H1 (cell line): ENCODE measurements at regions not wholly inside any gene's neighbourhood (a gene's known extent, or its start where the extent isn't known, plus 50 kb on each side); places are given as distances from the start of the nearest gene placed in this dataset.

Experiments
- CHD1 ChIP-seq: IDR thresholded peaks from 2 replicates; pipeline ENCODE4 v1.6.1; 2012; ENCODE audit warnings: low read depth, low read length, improper control_type of control experiment
- CHD7 ChIP-seq: fragments of 300-600 bp; sonication (generic); IDR thresholded peaks from 2 replicates; pipeline ENCODE4 v1.7.1; 2012; ENCODE audit warnings: low read length, moderate library complexity, mild to moderate bottlenecking, inconsistent platforms; ENCODE audit not compliant: insufficient replicate concordance
- RXRA ChIP-seq: IDR thresholded peaks from 2 replicates; pipeline ENCODE4 v1.6.1; 2011; ENCODE audit warnings: low read depth, mild to moderate bottlenecking, low read length, moderate library complexity; ENCODE audit not compliant: insufficient read depth
- TF ChIP-seq, protein P1 (sequence below): IDR thresholded peaks from 2 replicates; pipeline ENCODE4 v1.6.1; 2011; ENCODE audit warnings: low read depth, mild to moderate bottlenecking, low read length; ENCODE audit not compliant: insufficient read depth

DNA sequence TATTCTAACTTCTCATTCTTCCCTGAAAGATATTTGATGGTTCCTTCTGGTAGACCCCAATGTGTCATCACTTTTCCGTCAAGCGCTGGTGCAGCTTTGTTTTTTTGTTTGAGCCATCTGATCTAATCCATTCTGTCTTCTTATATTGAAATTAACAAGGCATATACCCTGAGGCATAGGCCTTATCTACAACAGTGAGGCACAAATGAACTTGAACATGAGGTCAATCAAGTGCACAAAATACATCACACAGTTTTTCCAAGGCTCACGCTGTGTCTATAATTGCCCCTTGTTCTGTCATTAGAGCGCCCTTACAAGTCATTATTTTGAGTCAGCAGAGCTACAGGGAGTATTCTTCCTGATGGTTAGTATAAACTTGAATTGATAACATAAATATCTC lies 406.6 kb downstream of the MAT2B start (continued):
- TF ChIP-seq CHD7 = no peak
- no peak for TF ChIP-seq RXRA
- no peak for TF ChIP-seq CHD1
- TF ChIP-seq, protein P1, sequence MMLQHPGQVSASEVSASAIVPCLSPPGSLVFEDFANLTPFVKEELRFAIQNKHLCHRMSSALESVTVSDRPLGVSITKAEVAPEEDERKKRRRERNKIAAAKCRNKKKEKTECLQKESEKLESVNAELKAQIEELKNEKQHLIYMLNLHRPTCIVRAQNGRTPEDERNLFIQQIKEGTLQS = no peak
